Ammon's horn (tissue), 1 donor: ENCODE measurements at regions not wholly inside any gene's neighbourhood (a gene's known extent, or its start where the extent isn't known, plus 50 kb on each side); places are given as distances from the start of the nearest gene placed in this dataset.
"Not testable (repeated sequence)": the region's sequence is repeated elsewhere in the genome, so short reads cannot be mapped to it uniquely, and the experiment has no call there.

Experiments
- DNase-seq: peaks from one replicate; pipeline ENCODE4 v3.0.0-alpha.2; 2016; ENCODE audit warnings: low spot score

- peak; percentile 65 for DNase-seq
These were observed 167.7 kb downstream of the SPRY2 start for GRCh38 chr13:80173224-80173623.

DNA sequence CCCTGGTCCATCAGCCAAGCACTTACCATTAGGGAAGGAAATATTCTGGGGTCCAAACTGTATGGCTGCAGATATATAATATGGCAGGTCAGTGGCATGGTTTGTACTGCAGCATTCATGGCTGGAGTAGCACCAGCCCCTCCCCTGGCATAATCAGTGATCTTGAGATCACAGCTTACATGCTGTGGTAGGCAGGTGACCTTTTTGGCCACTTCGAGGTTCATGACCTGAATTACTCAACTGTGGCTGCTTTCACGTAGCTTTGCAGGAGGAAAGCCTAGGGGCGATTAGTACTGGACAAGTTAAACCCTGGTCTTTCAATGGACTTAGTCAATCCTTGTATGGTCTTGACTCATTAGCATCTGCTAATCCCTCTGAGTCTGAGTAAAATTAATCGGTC lies 169.8 kb downstream of the SPRY2 start:
- DNase-seq = no peak

- peak; percentile 50 for DNase-seq
These were observed 172.7 kb downstream of the SPRY2 start for GRCh38 chr13:80168089-80168850.

GRCh38 chr13:80166352-80166751 lies 174.6 kb downstream of the SPRY2 start:
- no peak for DNase-seq

- DNase-seq = no peak
These were observed 176.5 kb downstream of the SPRY2 start for GRCh38 chr13:80164462-80164861.

- DNase-seq = no peak
These were observed 179.0 kb downstream of the SPRY2 start for GRCh38 chr13:80161896-80162295.

- no peak for DNase-seq
These were observed 179.7 kb downstream of the SPRY2 start for GRCh38 chr13:80161219-80161618.

DNA sequence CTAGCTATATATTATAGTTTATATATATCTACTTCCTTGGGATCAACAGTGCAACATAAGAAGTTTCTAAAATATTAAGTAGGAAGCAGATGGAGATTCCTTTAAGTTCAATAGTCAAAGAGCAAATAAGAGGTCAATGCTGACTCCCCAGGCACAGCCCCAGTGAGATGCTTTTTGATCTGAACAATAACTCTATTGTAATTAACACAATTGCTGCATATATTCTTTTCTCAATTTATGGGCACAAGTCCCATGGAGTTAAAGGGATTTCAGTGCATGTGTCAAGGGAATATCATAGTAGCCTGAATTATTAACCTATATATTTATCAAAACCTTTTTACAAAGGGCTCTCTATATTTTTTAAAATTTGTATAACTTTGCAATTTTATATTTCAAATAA lies 180.8 kb downstream of the SPRY2 start:
- peak; percentile 22 for DNase-seq

DNA sequence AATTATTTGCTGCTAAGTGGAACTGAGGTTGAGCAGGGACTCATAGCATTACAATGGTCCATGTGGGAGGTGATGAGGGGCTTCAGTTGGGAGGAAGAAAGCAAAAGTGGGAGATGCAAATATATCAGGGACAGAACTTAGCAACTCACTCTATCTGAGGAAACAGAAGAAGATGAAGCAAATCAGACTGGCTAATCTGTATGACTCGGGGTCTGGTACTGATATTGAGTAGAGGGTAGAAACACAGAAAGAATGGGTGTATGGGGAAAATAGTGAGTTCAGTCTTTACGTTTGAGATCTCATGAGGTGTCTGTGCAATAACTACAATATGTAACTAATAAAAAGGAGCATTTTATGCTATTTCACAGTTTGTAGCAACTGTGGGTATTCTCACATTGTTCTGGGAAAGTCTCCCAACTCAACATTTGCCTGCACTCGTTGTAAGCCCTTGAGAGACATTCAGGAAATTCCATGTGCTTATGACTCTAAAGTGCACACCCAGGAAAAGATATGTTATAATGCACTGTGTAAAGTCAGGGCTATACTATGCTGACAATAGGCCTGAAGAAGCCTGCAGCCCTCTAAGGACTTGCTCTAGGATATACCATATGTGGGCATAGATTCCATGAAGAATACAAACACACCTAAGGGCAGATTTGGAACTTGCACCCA lies 183.5 kb downstream of the SPRY2 start:
- no peak for DNase-seq

DNA sequence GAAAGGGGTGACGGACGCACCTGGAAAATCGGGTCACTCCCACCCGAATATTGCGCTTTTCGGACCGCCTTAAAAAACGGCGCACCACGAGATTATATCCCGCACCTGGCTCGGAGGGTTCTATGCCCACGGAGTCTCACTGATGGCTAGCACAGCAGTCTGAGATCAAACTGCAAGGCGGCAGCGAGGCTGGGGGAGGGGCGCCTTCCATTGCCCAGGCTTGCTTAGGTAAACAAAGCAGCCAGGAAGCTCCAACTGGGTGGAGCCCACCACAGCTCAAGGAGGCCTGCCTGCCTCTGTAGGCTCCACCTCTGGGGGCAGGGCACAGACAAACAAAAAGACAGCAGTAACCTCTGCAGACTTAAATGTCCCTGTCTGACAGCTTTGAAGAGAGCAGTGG lies 188.8 kb downstream of the SPRY2 start:
- not testable (repeated sequence) for DNase-seq

DNA sequence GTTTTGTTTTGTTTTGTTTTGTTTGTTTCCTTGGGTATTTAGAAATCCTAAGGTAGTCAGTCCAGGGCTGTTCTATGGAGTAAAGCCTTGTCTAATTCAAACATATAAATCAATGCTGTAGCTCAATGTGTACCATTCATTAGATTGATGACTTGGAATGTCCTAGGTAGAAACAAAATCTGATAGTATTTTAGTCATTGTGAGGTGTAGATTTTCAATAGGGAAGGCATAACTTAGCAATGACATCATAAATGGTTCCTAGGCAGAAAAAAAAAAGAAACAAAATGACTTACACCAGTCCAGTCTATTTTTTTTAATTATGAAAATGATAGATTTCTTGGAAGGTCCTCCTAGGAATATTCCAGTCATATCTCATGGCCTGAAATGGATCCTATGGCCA lies 189.9 kb downstream of the SPRY2 start:
- DNase-seq = no peak

GRCh38 chr13:80149736-80150135 lies 191.2 kb downstream of the SPRY2 start:
- DNase-seq = no peak

GRCh38 chr13:80145171-80145690 lies 195.7 kb downstream of the SPRY2 start:
- no peak for DNase-seq

- no peak for DNase-seq
These were observed 196.4 kb downstream of the SPRY2 start for GRCh38 chr13:80144493-80144892.

- peak; percentile 80 for DNase-seq
These were observed 199.6 kb downstream of the SPRY2 start for GRCh38 chr13:80141123-80141849.

DNA sequence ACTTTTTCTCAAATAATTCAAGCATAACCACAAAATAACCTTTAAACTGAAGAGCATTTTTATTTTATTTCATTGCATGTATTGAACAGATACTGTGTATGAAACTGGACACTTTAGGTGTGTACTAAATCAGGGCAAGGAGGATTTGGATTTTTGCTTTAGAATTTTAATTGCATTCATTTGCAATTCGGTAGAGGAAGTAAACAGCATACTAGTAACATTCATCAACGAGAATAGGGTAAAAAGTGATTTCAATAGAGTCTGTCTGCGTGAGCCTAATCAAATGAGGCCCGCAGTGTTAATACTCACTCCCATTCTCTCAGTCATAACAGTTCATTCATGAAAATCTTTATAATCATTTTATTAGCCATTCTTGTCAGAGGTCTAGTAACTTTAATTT lies 200.2 kb downstream of the SPRY2 start:
- DNase-seq = no peak

DNA sequence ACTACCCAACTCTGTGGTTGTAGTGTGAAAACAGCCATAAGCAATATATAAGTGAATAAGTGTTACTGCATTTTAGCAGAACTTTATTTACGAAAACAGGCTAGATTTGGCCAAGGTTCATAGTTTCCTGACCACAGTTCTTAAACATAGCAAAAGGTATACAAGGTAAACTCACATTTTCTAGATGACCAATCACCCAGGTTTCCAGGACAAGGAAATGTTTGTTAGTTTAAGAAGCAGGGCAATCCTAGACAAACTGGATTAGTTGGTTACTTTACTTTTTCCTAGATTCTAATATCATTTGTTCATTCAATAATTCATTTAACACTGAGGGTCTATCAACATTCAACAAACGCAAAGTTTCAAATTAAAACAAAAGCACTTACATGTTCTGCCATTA lies 201.7 kb downstream of the SPRY2 start:
- no peak for DNase-seq

DNA sequence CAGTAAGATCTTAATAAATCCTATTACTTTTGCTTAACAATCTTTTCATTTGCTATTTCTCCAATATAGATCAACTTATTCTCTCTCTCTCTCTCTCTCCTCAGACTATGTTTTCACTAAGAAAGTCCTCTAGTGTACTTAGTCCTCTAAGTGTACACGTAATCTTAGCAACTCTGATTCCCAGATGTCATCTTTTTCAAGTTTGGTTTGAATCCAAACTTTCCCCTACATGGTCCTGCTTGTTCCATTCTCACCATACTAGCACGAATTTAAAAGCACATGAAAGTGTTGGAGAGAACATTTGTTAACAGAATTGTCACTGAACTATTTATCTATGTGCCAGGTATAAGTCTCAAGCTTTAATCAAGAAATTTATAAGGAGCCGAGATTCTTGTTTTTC lies 202.9 kb downstream of the SPRY2 start:
- DNase-seq = no peak

- no peak for DNase-seq
These were observed 206.6 kb downstream of the SPRY2 start for GRCh38 chr13:80134346-80134745.

- peak; percentile 56 for DNase-seq
These were observed 207.2 kb downstream of the SPRY2 start for GRCh38 chr13:80133631-80134261.

- DNase-seq = peak; percentile 92
These were observed 208.0 kb downstream of the SPRY2 start for GRCh38 chr13:80132741-80133601.
